Mesendoderm (in vitro differentiated cells): ENCODE measurements at regions not wholly inside any gene's neighbourhood (a gene's known extent, or its start where the extent isn't known, plus 50 kb on each side); places are given as distances from the start of the nearest gene placed in this dataset.

Experiments
- DNase-seq: peaks from one replicate; pipeline ENCODE4 v3.0.0; 2013
- H2AK5ac ChIP-seq: 2 replicates; pipeline ENCODE4 v1.6.1; 2013; ENCODE audit warnings: low read length, inconsistent platforms
- H2BK120ac ChIP-seq: 2 replicates; pipeline ENCODE4 v1.6.1; 2013; ENCODE audit warnings: low read depth, mild to moderate bottlenecking, low read length, moderate library complexity, mixed read lengths
- H2BK15ac ChIP-seq: replicated peaks from 2 replicates; pipeline ENCODE4 v1.6.1; 2013; ENCODE audit warnings: low read depth, mild to moderate bottlenecking, moderate library complexity
- H2BK5ac ChIP-seq: 2 replicates; pipeline ENCODE4 v1.6.1; 2013; ENCODE audit warnings: low read length, inconsistent platforms
- H3K18ac ChIP-seq: 2 replicates; pipeline ENCODE4 v1.6.1; 2013; ENCODE audit warnings: mild to moderate bottlenecking, low read length, mixed read lengths
- H3K23ac ChIP-seq: one replicate; pipeline ENCODE4 v1.6.1; 2013; ENCODE audit warnings: low read length
- H3K27ac ChIP-seq: 2 replicates; pipeline ENCODE4 v1.5.1; 2013; ENCODE audit warnings: low read depth, mild to moderate bottlenecking, inconsistent platforms, low read length, moderate library complexity
- H3K27me3 ChIP-seq: 2 replicates; pipeline ENCODE4 v1.6.1; 2013; ENCODE audit warnings: low read length, control low read depth, mild to moderate bottlenecking, inconsistent platforms; ENCODE audit not compliant: insufficient read depth, poor library complexity
- H3K36me3 ChIP-seq: 2 replicates; pipeline ENCODE4 v1.6.1; 2013; ENCODE audit warnings: low read length, inconsistent platforms; ENCODE audit not compliant: control insufficient read depth, insufficient read depth
- H3K4ac ChIP-seq: one replicate; pipeline ENCODE4 v1.6.1; 2013; ENCODE audit warnings: low read depth, mild to moderate bottlenecking, low read length, moderate library complexity
- H3K4me1 ChIP-seq: 2 replicates; pipeline ENCODE4 v1.6.1; 2013; ENCODE audit warnings: low read depth, low read length, inconsistent platforms; ENCODE audit not compliant: control insufficient read depth
- H3K4me2 ChIP-seq: 2 replicates; pipeline ENCODE4 v1.6.1; 2013; ENCODE audit warnings: low read length
- H3K4me3 ChIP-seq: 2 replicates; pipeline ENCODE4 v1.5.1; 2013; ENCODE audit warnings: mild to moderate bottlenecking, low read length
- H3K56ac ChIP-seq: one replicate; pipeline ENCODE4 v1.6.1; 2013; ENCODE audit warnings: low read length
- H3K79me1 ChIP-seq: 2 replicates; pipeline ENCODE4 v1.6.1; 2013; ENCODE audit warnings: low read length, inconsistent platforms
- H3K79me2 ChIP-seq: 2 replicates; pipeline ENCODE4 v1.6.1; 2013; ENCODE audit warnings: mild to moderate bottlenecking, low read length; ENCODE audit not compliant: control insufficient read depth, insufficient read depth
- H3K9ac ChIP-seq: 2 replicates; pipeline ENCODE4 v1.6.1; 2013; ENCODE audit warnings: low read length, inconsistent platforms
- H4K5ac ChIP-seq: one replicate; pipeline ENCODE4 v1.6.1; 2013; ENCODE audit warnings: low read length
- H4K8ac ChIP-seq: one replicate; pipeline ENCODE4 v1.6.1; 2013; ENCODE audit warnings: low read depth, mild to moderate bottlenecking, control low read depth, low read length, moderate library complexity
- WGBS: extraction: QIAGEN DNeasy Blood & Tissue Kit; methylation state at CpG from one replicate; pipeline ENCODE4 v1.1.7; 2013; ENCODE audit warnings: low lambda C conversion rate, missing lambda C conversion rate; ENCODE audit not compliant: insufficient coverage; ENCODE audit errors: extremely low coverage; 5-methylcytosine and 5-hydroxymethylcytosine counted together

DNA sequence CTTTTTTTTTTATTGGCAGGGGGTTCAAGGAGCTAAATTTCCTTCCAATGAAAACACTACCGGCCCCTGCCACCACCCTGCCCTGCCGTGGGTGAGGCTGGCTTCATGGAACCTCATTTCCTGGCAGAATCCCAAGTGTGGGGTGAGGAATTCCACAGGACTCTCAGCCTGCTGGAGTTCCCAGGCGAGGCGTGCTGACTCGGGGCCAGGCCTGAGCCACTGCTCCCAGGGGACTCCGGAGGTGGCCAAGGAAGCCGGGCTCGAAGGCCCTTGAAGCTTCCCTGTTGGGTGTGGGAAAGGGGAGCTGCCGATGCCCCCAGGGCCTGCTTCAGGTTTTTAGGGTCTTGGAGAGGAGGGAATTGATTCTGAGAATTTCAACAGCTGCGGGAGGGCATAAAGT, 95.3 kb upstream of the ACTRT2 start:
- no peaks in the 10 kb centered on the region for H3K79me1 ChIP-seq
- no peaks in the 10 kb centered on the region for H3K4me1 ChIP-seq
- no CpG with 5 or more reads among the region's 10 CpGs for WGBS
- H2BK120ac ChIP-seq = no peak overlapping the region
- no peaks in the 10 kb centered on the region for H3K79me2 ChIP-seq
- H3K4me2 ChIP-seq = no peak overlapping the region
- H3K18ac ChIP-seq = no peak overlapping the region
- H4K5ac ChIP-seq = no peak overlapping the region
- DNase-seq = no peak
- H3K4ac ChIP-seq = no peak overlapping the region
- H3K27ac ChIP-seq = no peak overlapping the region
- no peaks in the 10 kb centered on the region for H3K27me3 ChIP-seq
- H4K8ac ChIP-seq = no peak overlapping the region
- no peak overlapping the region for H3K56ac ChIP-seq
- H3K4me3 ChIP-seq = no peak overlapping the region
- no peak overlapping the region for H2AK5ac ChIP-seq
- H3K9ac ChIP-seq = no peak overlapping the region
- H2BK5ac ChIP-seq = no peak overlapping the region
- H3K36me3 ChIP-seq = no peaks in the 10 kb centered on the region
- H2BK15ac ChIP-seq = no peak overlapping the region
- no peak overlapping the region for H3K23ac ChIP-seq

GRCh38 chr1:2926447-2927055, 94.7 kb upstream of the ACTRT2 start:
- H2BK5ac ChIP-seq = no peak overlapping the region
- H2BK15ac ChIP-seq = no peak overlapping the region
- no peaks in the 10 kb centered on the region for H3K4me1 ChIP-seq
- H3K9ac ChIP-seq = no peak overlapping the region
- peak; percentile 1 for DNase-seq
- no peaks in the 10 kb centered on the region for H3K27me3 ChIP-seq
- H3K4me2 ChIP-seq = no peak overlapping the region
- H2BK120ac ChIP-seq = no peak overlapping the region
- H3K18ac ChIP-seq = no peak overlapping the region
- H4K8ac ChIP-seq = no peak overlapping the region
- H3K4me3 ChIP-seq = no peak overlapping the region
- H3K4ac ChIP-seq = no peak overlapping the region
- no peak overlapping the region for H2AK5ac ChIP-seq
- WGBS = no CpG with 5 or more reads among the region's 5 CpGs
- H3K36me3 ChIP-seq = no peaks in the 10 kb centered on the region
- H3K56ac ChIP-seq = no peak overlapping the region
- H4K5ac ChIP-seq = no peak overlapping the region
- no peak overlapping the region for H3K23ac ChIP-seq
- no peaks in the 10 kb centered on the region for H3K79me1 ChIP-seq
- no peaks in the 10 kb centered on the region for H3K79me2 ChIP-seq
- H3K27ac ChIP-seq = no peak overlapping the region

GRCh38 chr1:2927393-2928360, 93.6 kb upstream of the ACTRT2 start:
- Histone ChIP-seq H3K4me3 (no peak overlapping the region), H3K36me3 (no peaks in the 10 kb centered on the region), H2BK15ac (no peak overlapping the region), H2AK5ac (no peak overlapping the region), H3K18ac (no peak overlapping the region), H2BK120ac (no peak overlapping the region), H3K79me1 (no peaks in the 10 kb centered on the region), H4K5ac (no peak overlapping the region), H3K79me2 (no peaks in the 10 kb centered on the region), H3K9ac (no peak overlapping the region), H2BK5ac (no peak overlapping the region), H4K8ac (no peak overlapping the region), H3K4me1 (no peaks in the 10 kb centered on the region), H3K27me3 (no peaks in the 10 kb centered on the region), H3K56ac (no peak overlapping the region), H3K4ac (no peak overlapping the region), H3K4me2 (no peak overlapping the region), H3K27ac (no peak overlapping the region), H3K23ac (no peak overlapping the region)
- DNase-seq = no peak
- WGBS = no CpG with 5 or more reads among the region's 40 CpGs

DNA sequence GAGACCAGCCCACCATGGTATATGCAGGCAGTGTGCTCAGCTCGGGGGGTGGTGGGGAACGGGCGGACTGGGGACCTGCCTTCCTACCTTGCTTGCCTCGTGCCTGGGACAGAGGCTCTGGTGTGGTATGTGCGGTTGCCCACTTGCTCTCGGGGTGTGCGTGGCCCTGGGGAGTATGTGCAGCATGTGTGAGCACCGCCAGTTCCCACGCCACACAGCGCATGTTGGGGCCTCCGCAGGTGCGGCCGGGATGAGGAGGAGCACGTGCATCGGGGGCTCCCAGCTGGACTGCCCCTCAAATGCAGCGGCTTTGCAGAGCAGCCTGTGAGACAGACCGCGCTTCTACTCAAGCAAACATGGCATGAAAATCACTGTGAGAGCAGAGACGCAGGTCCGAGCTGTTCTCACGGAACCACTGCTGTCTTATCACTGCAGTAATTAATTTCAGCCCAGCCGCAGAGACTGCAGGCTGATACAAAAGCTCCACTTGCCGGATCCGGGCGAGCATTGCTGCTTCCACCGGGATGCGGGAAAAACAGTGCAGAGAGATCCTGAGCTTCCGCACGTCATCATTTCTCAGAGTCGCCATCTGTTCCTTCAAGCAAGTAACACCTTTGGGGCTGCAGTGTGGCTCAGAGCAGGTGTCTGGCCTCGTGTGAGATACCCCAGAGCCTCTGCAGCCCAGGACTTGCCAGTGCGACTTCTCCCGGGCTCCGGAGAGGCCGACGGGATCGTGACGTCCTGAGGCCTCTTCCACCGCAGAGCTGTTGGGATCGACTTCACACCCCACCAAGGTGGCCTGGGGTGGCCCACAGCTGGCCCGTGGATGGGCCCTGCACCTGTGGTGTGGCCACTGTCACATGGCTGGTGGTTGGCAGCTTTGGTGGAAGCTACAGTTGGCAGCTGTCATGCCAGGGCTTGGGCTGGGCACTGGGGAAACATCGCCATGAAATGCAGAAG, 92.6 kb upstream of the ACTRT2 start:
- Histone ChIP-seq H3K27me3 (no peaks in the 10 kb centered on the region), H3K4me2 (no peak overlapping the region), H2BK15ac (no peak overlapping the region), H3K4me1 (no peaks in the 10 kb centered on the region), H4K5ac (no peak overlapping the region), H3K79me1 (no peaks in the 10 kb centered on the region), H3K4me3 (no peak overlapping the region), H3K23ac (no peak overlapping the region), H3K56ac (no peak overlapping the region), H3K9ac (no peak overlapping the region), H3K79me2 (no peaks in the 10 kb centered on the region), H3K4ac (no peak overlapping the region), H3K27ac (no peak overlapping the region), H2AK5ac (no peak overlapping the region), H2BK5ac (no peak overlapping the region), H2BK120ac (no peak overlapping the region), H3K36me3 (no peaks in the 10 kb centered on the region), H3K18ac (no peak overlapping the region), H4K8ac (no peak overlapping the region)
- no CpG with 5 or more reads among the region's 42 CpGs for WGBS
- no peak for DNase-seq

GRCh38 chr1:2929335-2929734, 91.9 kb upstream of the ACTRT2 start:
- no peak for DNase-seq
- Histone ChIP-seq H3K9ac (no peak overlapping the region), H3K4me2 (no peak overlapping the region), H3K27me3 (no peaks in the 10 kb centered on the region), H3K79me2 (no peaks in the 10 kb centered on the region), H3K27ac (no peak overlapping the region), H3K4me1 (no peaks in the 10 kb centered on the region), H3K79me1 (no peaks in the 10 kb centered on the region), H3K36me3 (no peaks in the 10 kb centered on the region), H3K56ac (no peak overlapping the region), H3K18ac (no peak overlapping the region), H2BK15ac (no peak overlapping the region), H2AK5ac (no peak overlapping the region), H2BK120ac (no peak overlapping the region), H3K23ac (no peak overlapping the region), H3K4ac (no peak overlapping the region), H2BK5ac (no peak overlapping the region), H3K4me3 (no peak overlapping the region), H4K5ac (no peak overlapping the region), H4K8ac (no peak overlapping the region)
- WGBS = no CpG with 5 or more reads among the region's 5 CpGs
